GM13976 (cell line): ENCODE measurements at regions not wholly inside any gene's neighbourhood (a gene's known extent, or its start where the extent isn't known, plus 50 kb on each side); places are given as distances from the start of the nearest gene placed in this dataset.

Experiments
- DNase-seq: peaks from one replicate; pipeline ENCODE4 v3.0.0; 2012; ENCODE audit warnings: low spot score
- CTCF ChIP-seq: IDR thresholded peaks from 2 replicates; pipeline ENCODE4 v1.5.1; 2012; ENCODE audit warnings: borderline replicate concordance, mild to moderate bottlenecking; ENCODE audit not compliant: insufficient read depth; ENCODE audit errors: extremely low read depth, missing control alignments, control extremely low read depth
- in situ Hi-C: fragments of 300-500 bp; cut with MboI; formaldehyde crosslinking; loops from one replicate; pipeline ENCODE4 v1.12.0; 2022; ENCODE audit warnings: low sequenced_read_pairs, mixed read lengths, inconsistent platforms; ENCODE audit not compliant: unreplicated experiment

- no peak for DNase-seq
- no peak for TF ChIP-seq CTCF
- in situ Hi-C loops, result no loop called here
These were observed 318.6 kb upstream of the NT5C1B start for GRCh38 chr2:18907937-18908336.

- in situ Hi-C loops, result no loop called here
- no peak for DNase-seq
- no peak for TF ChIP-seq CTCF
These were observed 318.1 kb upstream of the NT5C1B start for GRCh38 chr2:18907508-18907907.

- DNase-seq, result no peak
- in situ Hi-C loops, result no loop called here
- TF ChIP-seq CTCF, result no peak
These were observed 314.4 kb upstream of the NT5C1B start for GRCh38 chr2:18903750-18904149.

GRCh38 chr2:18901242-18901641 lies 311.9 kb upstream of the NT5C1B start:
- no peak for DNase-seq
- TF ChIP-seq CTCF, result no peak
- in situ Hi-C loops, result no loop called here

- in situ Hi-C loops, result no loop called here
- TF ChIP-seq CTCF, result no peak
- no peak for DNase-seq
These were observed 311.3 kb upstream of the NT5C1B start for GRCh38 chr2:18900691-18901141.

- in situ Hi-C loops, result no loop called here
- no peak for TF ChIP-seq CTCF
- DNase-seq, result no peak
These were observed 310.4 kb upstream of the NT5C1B start for GRCh38 chr2:18899725-18900124.

- DNase-seq, result no peak
- TF ChIP-seq CTCF, result no peak
- in situ Hi-C loops, result no loop called here
These were observed 308.9 kb upstream of the NT5C1B start for GRCh38 chr2:18898271-18898670.
